Gastrocnemius medialis (tissue), 4 donors: ENCODE measurements at regions not wholly inside any gene's neighbourhood (a gene's known extent, or its start where the extent isn't known, plus 50 kb on each side); places are given as distances from the start of the nearest gene placed in this dataset.

Experiments used
- CTCF ChIP-seq, 5 experiments: fragments of 450-650 bp in 3 of 5; fragments of 200-600 bp in 2 of 5; sonication (generic) in 2 of 5; IDR thresholded peaks in 4 of 5; conservative IDR thresholded peaks in 1 of 5; 1 replicate in 4 of 5; 2 replicates in 1 of 5; pipeline ENCODE4 v1.5.1; 2016 to 2019; ENCODE audit warnings: antibody characterized with exemption in 5 of 5, mild to moderate bottlenecking in 3 of 5, moderate library complexity in 3 of 5
- POLR2A ChIP-seq, 2 donors: fragments of 450-650 bp; IDR thresholded peaks; one replicate each; pipeline ENCODE4 v1.6.1; 2017; ENCODE audit warnings: antibody characterized with exemption in 2 of 2, mild to moderate bottlenecking in 2 of 2, moderate library complexity in 2 of 2

GRCh38 chr20:24363031-24363430 lies 106.4 kb upstream of the SYNDIG1 start:
- TF ChIP-seq CTCF (IDR thresholded peaks at IDR 0.05 in 4 of 5, conservative IDR thresholded peaks at IDR 0.05 in 1 of 5) (no peak), POLR2A (IDR thresholded peaks at IDR 0.05) (no peak)
